Thyroid gland (tissue), 4 donors: ENCODE measurements at regions not wholly inside any gene's neighbourhood (a gene's known extent, or its start where the extent isn't known, plus 50 kb on each side); places are given as distances from the start of the nearest gene placed in this dataset.

Experiments used
- DNase-seq, 2 donors: peaks; one replicate each; pipeline ENCODE4 v3.0.0-alpha.2; 2019
- H3K27ac ChIP-seq, 3 donors: fragments of 200-600 bp; sonication (generic); 1 replicate in 2 of 3; 2 replicates in 1 of 3; pipeline ENCODE4 v1.5.1; 2016 to 2019; ENCODE audit warnings: mild to moderate bottlenecking in 1 of 3, moderate library complexity in 1 of 3
- H3K27me3 ChIP-seq: fragments of 200-600 bp; sonication (generic); one replicate; pipeline ENCODE4 v1.5.1; 2019
- H3K36me3 ChIP-seq, 2 donors: fragments of 200-600 bp; sonication (generic); one replicate each; pipeline ENCODE4 v1.5.1; 2016 to 2019
- H3K4me1 ChIP-seq, 2 donors: fragments of 200-600 bp; sonication (generic); one replicate each; pipeline ENCODE4 v1.5.1; 2017 to 2019
- H3K4me3 ChIP-seq, 3 donors: fragments of 200-600 bp; sonication (generic); replicated peaks in 1 of 3; 1 replicate in 2 of 3; 2 replicates in 1 of 3; pipeline ENCODE4 v1.5.1; 2016; ENCODE audit warnings: mild to moderate bottlenecking in 1 of 3
- H3K9me3 ChIP-seq: fragments of 200-600 bp; sonication (generic); one replicate; pipeline ENCODE4 v1.5.1; 2017
- POLR2A ChIP-seq, 2 donors: fragments of 450-650 bp; IDR thresholded peaks; one replicate each; pipeline ENCODE4 v1.6.1; 2017; ENCODE audit warnings: antibody characterized with exemption in 2 of 2, mild to moderate bottlenecking in 2 of 2, moderate library complexity in 1 of 2
- WGBS, 2 donors: methylation state at CpG; one replicate each; pipeline ENCODE4 v1.1.5; 2017; 5-methylcytosine and 5-hydroxymethylcytosine counted together
- intact Hi-C: fragments of 100-400 bp; cut with DNase I; formaldehyde crosslinking; loops from one replicate; pipeline ENCODE4 v1.15.1; 2023
- TF ChIP-seq, protein P1 (sequence below), 6 experiments: fragments of 200-600 bp in 3 of 6; fragments of 450-650 bp in 3 of 6; sonication (generic) in 3 of 6; IDR thresholded peaks; one replicate each; pipeline ENCODE4 v1.5.1; 2016 to 2019; ENCODE audit warnings: antibody characterized with exemption in 6 of 6, mild to moderate bottlenecking in 2 of 6, inconsistent platforms in 1 of 6, moderate library complexity in 1 of 6

DNA sequence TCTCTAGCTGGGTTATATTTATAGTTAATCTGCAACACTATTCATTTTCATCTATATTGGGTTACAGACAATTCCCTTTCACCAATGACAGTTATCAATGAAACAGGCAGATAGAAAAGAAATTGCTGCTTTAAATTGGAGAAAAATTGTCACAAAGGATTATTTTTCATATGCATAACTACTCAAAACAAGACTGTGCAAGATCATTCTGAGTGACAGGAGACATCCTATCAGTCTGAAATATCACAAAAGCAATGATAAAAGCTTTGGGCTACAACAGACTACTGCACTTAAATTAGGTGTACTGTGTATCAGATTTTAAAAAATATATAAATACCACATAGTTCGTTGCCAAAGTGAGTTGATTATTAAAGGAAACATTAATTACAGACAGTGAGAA is 722.6 kb downstream of the ARAP2 start:
- Histone ChIP-seq H3K4me1 (no peaks in the 10 kb centered on the region), H3K9me3 (no peaks in the 10 kb centered on the region), H3K27me3 (no peaks in the 10 kb centered on the region), H3K4me3 (no peak overlapping the region), H3K27ac (no peak overlapping the region), H3K36me3 (no peaks in the 10 kb centered on the region)
- intact Hi-C loops, result no loop called here
- no peak for DNase-seq
- TF ChIP-seq POLR2A (IDR thresholded peaks at IDR 0.05), result no peak
- TF ChIP-seq, protein P1, sequence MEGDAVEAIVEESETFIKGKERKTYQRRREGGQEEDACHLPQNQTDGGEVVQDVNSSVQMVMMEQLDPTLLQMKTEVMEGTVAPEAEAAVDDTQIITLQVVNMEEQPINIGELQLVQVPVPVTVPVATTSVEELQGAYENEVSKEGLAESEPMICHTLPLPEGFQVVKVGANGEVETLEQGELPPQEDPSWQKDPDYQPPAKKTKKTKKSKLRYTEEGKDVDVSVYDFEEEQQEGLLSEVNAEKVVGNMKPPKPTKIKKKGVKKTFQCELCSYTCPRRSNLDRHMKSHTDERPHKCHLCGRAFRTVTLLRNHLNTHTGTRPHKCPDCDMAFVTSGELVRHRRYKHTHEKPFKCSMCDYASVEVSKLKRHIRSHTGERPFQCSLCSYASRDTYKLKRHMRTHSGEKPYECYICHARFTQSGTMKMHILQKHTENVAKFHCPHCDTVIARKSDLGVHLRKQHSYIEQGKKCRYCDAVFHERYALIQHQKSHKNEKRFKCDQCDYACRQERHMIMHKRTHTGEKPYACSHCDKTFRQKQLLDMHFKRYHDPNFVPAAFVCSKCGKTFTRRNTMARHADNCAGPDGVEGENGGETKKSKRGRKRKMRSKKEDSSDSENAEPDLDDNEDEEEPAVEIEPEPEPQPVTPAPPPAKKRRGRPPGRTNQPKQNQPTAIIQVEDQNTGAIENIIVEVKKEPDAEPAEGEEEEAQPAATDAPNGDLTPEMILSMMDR (IDR thresholded peaks at IDR 0.05), result no peak
- WGBS, 2 donors, result 58 to 71% methylated on average over 1 of the region's 1 CpG

DNA sequence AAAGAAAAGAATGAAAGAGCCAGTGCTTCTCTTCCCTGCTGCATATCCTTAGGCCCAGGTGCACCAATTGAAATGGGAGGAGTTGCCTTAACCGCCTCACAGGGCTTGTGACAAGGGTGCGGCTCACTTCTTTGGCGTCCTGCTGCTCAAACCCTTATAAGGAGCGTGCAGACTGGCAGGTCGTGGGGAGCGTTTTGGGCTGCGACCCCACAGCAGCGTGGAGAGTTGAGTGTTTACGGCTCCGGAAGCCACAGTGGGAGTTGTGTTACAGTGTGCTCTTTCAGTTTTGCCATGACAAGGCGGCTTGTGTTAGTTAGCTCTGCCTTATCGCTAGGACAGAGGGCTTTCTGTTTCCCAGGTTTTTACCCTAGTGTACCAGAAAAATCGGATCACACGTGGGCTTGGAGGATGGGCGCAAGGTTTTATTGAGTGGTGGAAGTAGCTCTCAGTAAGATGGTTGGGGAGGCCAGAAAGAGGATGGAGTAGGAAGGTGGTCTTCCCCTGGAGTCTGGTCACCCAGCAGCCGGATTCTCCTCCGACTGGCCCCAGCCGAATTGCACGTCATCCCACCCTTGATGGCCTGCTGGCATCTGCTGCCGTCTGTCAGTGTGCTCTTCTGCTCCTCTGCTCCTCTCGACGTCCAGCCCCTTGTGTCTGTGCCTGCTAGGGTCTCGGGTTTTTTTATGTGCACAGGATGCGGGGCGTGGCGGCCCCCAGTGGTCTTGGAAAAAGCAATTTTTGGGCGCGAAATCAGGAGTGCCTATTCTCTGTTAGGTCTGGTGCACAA is 718.9 kb downstream of the ARAP2 start:
- 78% methylated on average over 27 to 28 of the region's 28 CpGs for WGBS, 2 donors
- Histone ChIP-seq H3K9me3 (no peaks in the 10 kb centered on the region), H3K4me3 (no peak overlapping the region), H3K27ac (no peak overlapping the region), H3K36me3 (no peaks in the 10 kb centered on the region), H3K4me1 (no peaks in the 10 kb centered on the region), H3K27me3 (no peaks in the 10 kb centered on the region)
- intact Hi-C loops, result no loop called here
- DNase-seq, result no peak
- TF ChIP-seq, protein P1 (IDR thresholded peaks at IDR 0.05), result no peak
- no peak for TF ChIP-seq POLR2A (IDR thresholded peaks at IDR 0.05)

DNA sequence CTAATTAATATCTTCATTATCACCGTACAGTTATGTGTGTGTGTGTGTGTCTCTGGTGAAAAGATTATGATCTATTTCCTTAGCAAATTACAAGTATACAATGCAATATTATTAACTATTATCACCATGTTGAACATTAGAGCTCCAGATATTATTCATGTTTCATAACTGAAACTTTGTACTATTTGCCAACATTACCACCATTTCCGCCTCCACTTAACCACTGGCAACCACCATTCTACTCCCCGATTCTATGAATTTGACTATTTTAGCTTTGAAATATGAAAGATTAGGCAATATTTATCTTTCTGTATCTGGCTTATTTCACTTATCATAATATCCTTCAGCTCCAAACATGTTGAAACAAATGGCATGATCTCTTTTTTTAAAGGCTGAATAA is 717.9 kb downstream of the ARAP2 start:
- H3K36me3 ChIP-seq, result no peaks in the 10 kb centered on the region
- no peaks in the 10 kb centered on the region for H3K9me3 ChIP-seq
- DNase-seq, result no peak
- intact Hi-C loops, result no loop called here
- H3K4me1 ChIP-seq, result no peaks in the 10 kb centered on the region
- H3K27ac ChIP-seq, result no peak overlapping the region
- H3K27me3 ChIP-seq, result no peaks in the 10 kb centered on the region
- H3K4me3 ChIP-seq, result no peak overlapping the region
- WGBS, 2 donors, result 91 to 94% methylated on average over 3 of the region's 3 CpGs
- TF ChIP-seq, protein P1 (IDR thresholded peaks at IDR 0.05), result no peak
- no peak for TF ChIP-seq POLR2A (IDR thresholded peaks at IDR 0.05)

DNA sequence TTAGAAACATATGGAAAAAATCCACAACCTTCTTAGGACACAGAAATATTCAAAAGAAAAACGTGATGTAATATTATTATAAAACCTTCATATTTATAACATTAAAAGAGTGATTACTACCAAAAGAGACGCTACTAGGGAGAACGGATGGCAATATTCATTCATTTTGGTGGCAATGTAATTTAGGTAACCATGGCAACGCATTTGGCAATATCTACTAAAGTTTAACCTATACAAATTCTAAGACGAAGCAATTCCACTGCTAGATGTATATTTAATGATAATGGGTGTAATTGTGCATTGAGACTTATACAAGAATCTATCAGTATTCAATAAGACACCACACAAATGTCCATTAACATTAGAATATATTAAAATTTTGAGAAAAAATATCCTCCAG is 709.4 kb downstream of the ARAP2 start:
- H3K4me3 ChIP-seq, result no peak overlapping the region
- no peak for DNase-seq
- intact Hi-C loops, result no loop called here
- no peaks in the 10 kb centered on the region for H3K4me1 ChIP-seq
- no peaks in the 10 kb centered on the region for H3K9me3 ChIP-seq
- no peaks in the 10 kb centered on the region for H3K36me3 ChIP-seq
- TF ChIP-seq POLR2A (IDR thresholded peaks at IDR 0.05), result no peak
- TF ChIP-seq, protein P1 (IDR thresholded peaks at IDR 0.05), result no peak
- H3K27ac ChIP-seq, result no peak overlapping the region
- no peaks in the 10 kb centered on the region for H3K27me3 ChIP-seq
- 87 to 88% methylated on average over 5 of the region's 5 CpGs for WGBS, 2 donors

DNA sequence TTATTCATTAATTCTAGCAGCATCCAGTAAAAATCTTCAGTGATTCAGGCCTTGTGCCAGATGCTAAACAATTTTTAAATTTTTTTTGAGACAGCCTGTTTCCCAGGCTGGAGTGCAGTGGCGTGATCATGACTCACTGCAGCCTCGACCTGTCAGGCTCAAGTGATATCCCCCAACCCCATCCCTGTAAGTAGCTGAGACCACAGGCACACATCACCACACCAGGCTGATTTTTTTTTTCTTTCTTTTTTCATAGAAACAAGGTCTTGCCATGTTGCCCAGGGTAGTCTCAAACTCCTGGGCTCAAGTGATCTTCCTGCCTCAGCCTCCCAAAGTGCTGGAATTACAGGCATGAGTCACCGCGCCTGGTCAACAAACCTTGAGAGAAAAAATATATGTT is 705.5 kb downstream of the ARAP2 start:
- TF ChIP-seq, protein P1 (IDR thresholded peaks at IDR 0.05), result no peak
- TF ChIP-seq POLR2A (IDR thresholded peaks at IDR 0.05), result no peak
- Histone ChIP-seq H3K27ac (no peak overlapping the region), H3K27me3 (no peaks in the 10 kb centered on the region), H3K9me3 (no peaks in the 10 kb centered on the region), H3K4me3 (no peak overlapping the region), H3K4me1 (no peaks in the 10 kb centered on the region), H3K36me3 (no peaks in the 10 kb centered on the region)
- intact Hi-C loops, result no loop called here
- WGBS, 2 donors, result 86 to 88% methylated on average over 4 of the region's 4 CpGs
- no peak for DNase-seq
